PC-3 (cell line): ENCODE measurements at regions not wholly inside any gene's neighbourhood (a gene's known extent, or its start where the extent isn't known, plus 50 kb on each side); places are given as distances from the start of the nearest gene placed in this dataset.

Experiments used
- CTCF ChIP-seq: fragments of 300-600 bp; sonication (generic); conservative IDR thresholded peaks from 2 replicates; pipeline ENCODE4 v1.5.1; 2017; ENCODE audit warnings: antibody characterized with exemption, low read depth, mild to moderate bottlenecking, low read length
- EZH2 ChIP-seq: fragments of 300-600 bp; sonication (generic); IDR thresholded peaks from one replicate; pipeline ENCODE4 v1.6.1; 2017; ENCODE audit warnings: antibody characterized with exemption, mild to moderate bottlenecking, low read length; ENCODE audit not compliant: unreplicated experiment
- EZH2phosphoT487 ChIP-seq: fragments of 300-600 bp; sonication (generic); IDR thresholded peaks from 2 replicates; pipeline ENCODE4 v1.6.1; 2018; ENCODE audit warnings: mild to moderate bottlenecking, antibody characterized with exemption, low read length, borderline replicate concordance

GRCh38 chr1:38279148-38279547, 232.6 kb upstream of the POU3F1 start:
- TF ChIP-seq CTCF (no peak), EZH2 (no peak), EZH2phosphoT487 (no peak)
